ENCODE measurements at regions not wholly inside any gene's neighbourhood (a gene's known extent, or its start where the extent isn't known, plus 50 kb on each side); places are given as distances from the start of the nearest gene placed in this dataset.
"Not testable (repeated sequence)": the region's sequence is repeated elsewhere in the genome, so short reads cannot be mapped to it uniquely, and the experiment has no call there.

DNA sequence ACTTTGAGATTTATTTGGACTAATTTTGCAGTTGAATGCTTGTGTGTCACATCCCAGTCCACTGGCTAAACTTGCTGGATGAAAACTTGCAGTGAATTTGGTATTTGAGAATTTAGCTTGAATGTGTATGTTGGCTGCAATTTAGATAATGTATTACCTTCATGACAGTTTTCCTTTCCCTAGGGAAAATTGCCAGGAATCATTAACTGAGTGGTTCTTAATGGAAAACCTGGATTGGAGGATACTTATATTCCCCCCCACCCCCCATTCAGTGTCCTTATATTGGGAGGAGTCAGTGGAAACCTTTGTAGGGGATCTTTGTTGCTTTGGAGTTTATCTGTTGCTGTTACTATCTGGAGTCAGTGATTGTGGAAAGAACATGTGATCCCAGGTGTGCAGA, 67.6 kb downstream of the KPNA2 start:
- H3K27me3 Mint-ChIP-seq = no peaks in the 10 kb centered on the region
- H3K36me3 Mint-ChIP-seq = peaks cover 1 to 20% of the 10 kb centered on the region in 2 donors
- POLR2A ChIA-PET (ENCODE audit: partially characterized antibody) = no interaction called here
- H3K4me3 Mint-ChIP-seq = peak overlapping the region; percentile 94 to 98 (median 96)
- Histone ChIP-seq H3K27me3 (ENCODE audit: insufficient read depth, low read length) (no peaks in the 10 kb centered on the region), H3K27ac (ENCODE audit: low read depth, low read length) (no peak overlapping the region), H3K36me3 (ENCODE audit: insufficient read depth, low read length) (no peaks in the 10 kb centered on the region), H3K4me3 (ENCODE audit: low read length in 2 of 2) (peak overlapping the region in 1 of 2 donors; percentile 48), H3K9me3 (ENCODE audit: control insufficient read depth in 1 of 2, low read length in 2 of 2) (no peaks in the 10 kb centered on the region), H3K4me1 (ENCODE audit: insufficient read depth, low read length) (peaks cover 32% of the 10 kb centered on the region)
- H3K4me1 Mint-ChIP-seq = peaks cover 36 to 66% (median 51%) of the 10 kb centered on the region in 4 donors
- no peak for DNase-seq
- CTCF ChIA-PET (ENCODE audit: partially characterized antibody) = no interaction called here
- peaks cover 0 to 2% (median 0%) of the 10 kb centered on the region in 8 donors for H3K9me3 Mint-ChIP-seq
- intact Hi-C loops (cut with micrococcal nuclease) = loop anchor here (2.0 to 5.0 kb wide), 2 partner anchors 46 to 99 kb away; no protein-coding TSS in a partner anchor
- peak overlapping the region in 6 of 7 donors; percentile 41 to 96 (median 82) for H3K27ac Mint-ChIP-seq

DNA sequence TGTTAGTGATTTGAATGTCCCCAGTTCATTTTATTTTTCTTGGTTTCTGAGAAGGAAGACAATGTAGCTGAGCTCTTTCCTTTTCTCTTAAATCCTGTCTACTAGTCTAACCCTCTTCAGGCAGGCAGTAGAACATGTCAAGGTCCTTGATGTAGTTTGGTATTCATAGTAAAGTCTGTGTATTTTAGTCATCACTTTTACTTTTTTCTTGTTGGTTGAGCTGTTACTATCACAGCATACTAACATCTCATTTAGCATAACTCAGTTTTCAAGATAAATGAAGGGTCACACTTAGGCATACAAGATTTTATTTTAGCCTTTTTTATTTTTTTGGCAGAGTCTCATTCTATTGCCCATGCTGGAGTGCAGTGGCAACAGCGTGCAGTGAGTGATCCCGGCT, 70.5 kb downstream of the KPNA2 start:
- Histone ChIP-seq H3K4me1 (ENCODE audit: insufficient read depth, low read length) (peaks cover 29% of the 10 kb centered on the region), H3K27me3 (ENCODE audit: insufficient read depth, low read length) (no peaks in the 10 kb centered on the region), H3K36me3 (ENCODE audit: insufficient read depth, low read length) (no peaks in the 10 kb centered on the region), H3K27ac (ENCODE audit: low read depth, low read length) (no peak overlapping the region), H3K9me3 (ENCODE audit: control insufficient read depth in 1 of 2, low read length in 2 of 2) (no peaks in the 10 kb centered on the region), H3K4me3 (ENCODE audit: low read length in 2 of 2) (no peak overlapping the region)
- no peak for DNase-seq
- H3K4me1 Mint-ChIP-seq = peaks cover 39 to 58% (median 49%) of the 10 kb centered on the region in 4 donors
- ChIA-PET CTCF (ENCODE audit: partially characterized antibody) (interaction anchor here (0.6 kb wide), 1 partner anchor 150 kb away, joined by 3 read pairs; no protein-coding TSS in a partner anchor), POLR2A (ENCODE audit: partially characterized antibody) (no interaction called here)
- intact Hi-C loops (cut with micrococcal nuclease) = no loop called here
- H3K27ac Mint-ChIP-seq = peak overlapping the region in 4 of 7 donors; percentile 14 to 49 (median 44)
- peak overlapping the region in 4 of 8 donors; percentile 2 to 53 (median 8) for H3K4me3 Mint-ChIP-seq
- peaks cover 9 to 21% of the 10 kb centered on the region in 2 donors for H3K36me3 Mint-ChIP-seq
- no peaks in the 10 kb centered on the region for H3K9me3 Mint-ChIP-seq
- H3K27me3 Mint-ChIP-seq = no peaks in the 10 kb centered on the region

DNA sequence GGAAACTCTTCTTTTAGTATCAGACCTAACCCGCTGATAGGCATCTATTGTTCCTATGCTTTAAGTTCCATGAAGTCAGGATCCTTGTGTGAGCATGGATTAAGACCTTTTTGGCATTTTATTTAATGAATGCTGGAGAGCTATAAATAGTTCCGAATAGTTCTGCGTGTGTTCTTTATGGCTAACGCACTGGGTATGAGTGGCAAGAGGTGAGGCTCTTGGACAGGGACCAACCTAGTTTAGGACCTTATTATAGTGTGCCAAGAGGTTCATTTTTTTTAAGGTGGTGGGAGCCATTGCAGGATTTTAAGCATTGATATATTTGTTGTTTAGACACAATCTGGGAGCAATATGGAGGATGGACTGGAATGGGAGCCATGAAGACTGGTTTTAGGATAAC, 71.8 kb downstream of the KPNA2 start:
- Mint-ChIP-seq H3K4me1 (peaks cover 37 to 56% (median 44%) of the 10 kb centered on the region in 4 donors), H3K4me3 (peak overlapping the region in 1 of 8 donors; percentile 21), H3K9me3 (no peaks in the 10 kb centered on the region), H3K27me3 (no peaks in the 10 kb centered on the region), H3K36me3 (peaks cover 9 to 16% of the 10 kb centered on the region in 2 donors), H3K27ac (peak overlapping the region in 1 of 7 donors; percentile 54)
- H3K4me3 ChIP-seq (ENCODE audit: low read length in 2 of 2) = no peak overlapping the region
- no peak for DNase-seq
- ChIA-PET CTCF (ENCODE audit: partially characterized antibody) (no interaction called here), POLR2A (ENCODE audit: partially characterized antibody) (no interaction called here)
- no peaks in the 10 kb centered on the region for H3K27me3 ChIP-seq (ENCODE audit: insufficient read depth, low read length)
- H3K36me3 ChIP-seq (ENCODE audit: insufficient read depth, low read length) = no peaks in the 10 kb centered on the region
- peaks cover 27% of the 10 kb centered on the region for H3K4me1 ChIP-seq (ENCODE audit: insufficient read depth, low read length)
- intact Hi-C loops (cut with micrococcal nuclease) = no loop called here
- H3K27ac ChIP-seq (ENCODE audit: low read depth, low read length) = no peak overlapping the region
- no peaks in the 10 kb centered on the region for H3K9me3 ChIP-seq (ENCODE audit: control insufficient read depth in 1 of 2, low read length in 2 of 2)

DNA sequence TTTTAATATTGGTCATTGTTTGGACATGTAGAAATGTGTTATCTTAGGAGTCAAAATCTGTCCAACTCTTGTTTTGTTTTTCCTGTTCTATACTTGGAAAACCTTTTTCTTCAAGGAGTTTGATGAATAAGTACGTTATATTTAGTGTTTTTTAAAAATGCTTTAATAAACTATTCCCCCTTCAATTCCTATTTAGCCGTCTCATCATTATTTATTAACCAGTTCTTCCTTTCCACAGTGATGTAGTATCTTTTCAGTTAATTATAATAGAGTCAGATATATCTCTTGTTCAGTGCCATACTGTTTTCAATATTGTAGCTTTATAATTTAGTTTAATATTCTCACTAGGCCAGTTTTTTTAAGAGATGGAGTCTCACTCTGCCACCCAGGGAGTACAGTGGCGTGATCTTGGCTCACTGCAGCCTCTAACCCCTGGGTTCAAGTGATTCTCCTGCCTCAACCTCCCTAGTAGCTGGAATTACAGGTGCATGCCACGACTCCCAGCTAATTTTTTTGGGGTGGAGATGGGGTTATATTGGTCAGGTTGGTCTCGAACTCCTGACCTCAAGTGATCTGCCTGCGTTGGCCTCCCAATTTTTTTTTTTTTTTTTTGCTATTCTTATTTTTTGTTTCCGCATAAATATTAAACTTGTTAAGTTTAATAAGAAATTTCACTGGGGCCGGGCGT, 72.9 kb downstream of the KPNA2 start:
- H3K36me3 Mint-ChIP-seq = peaks cover 9 to 15% of the 10 kb centered on the region in 2 donors
- CTCF ChIA-PET (ENCODE audit: partially characterized antibody) = no interaction called here
- no peak overlapping the region for H3K27ac ChIP-seq (ENCODE audit: low read depth, low read length)
- no peak overlapping the region for H3K27ac Mint-ChIP-seq
- DNase-seq = no peak
- no peaks in the 10 kb centered on the region for H3K9me3 ChIP-seq (ENCODE audit: control insufficient read depth in 1 of 2, low read length in 2 of 2)
- no peak overlapping the region for H3K4me3 Mint-ChIP-seq
- POLR2A ChIA-PET (ENCODE audit: partially characterized antibody) = interaction anchor here (0.6 kb wide), 1 partner anchor 84 kb away, joined by 3 read pairs; no protein-coding TSS in a partner anchor
- H3K4me1 Mint-ChIP-seq = peaks cover 29 to 45% (median 34%) of the 10 kb centered on the region in 4 donors
- peaks cover 16% of the 10 kb centered on the region for H3K4me1 ChIP-seq (ENCODE audit: insufficient read depth, low read length)
- H3K27me3 Mint-ChIP-seq = no peaks in the 10 kb centered on the region
- H3K27me3 ChIP-seq (ENCODE audit: insufficient read depth, low read length) = no peaks in the 10 kb centered on the region
- no peaks in the 10 kb centered on the region for H3K9me3 Mint-ChIP-seq
- no peak overlapping the region for H3K4me3 ChIP-seq (ENCODE audit: low read length in 2 of 2)
- H3K36me3 ChIP-seq (ENCODE audit: insufficient read depth, low read length) = no peaks in the 10 kb centered on the region
- intact Hi-C loops (cut with micrococcal nuclease) = no loop called here

DNA sequence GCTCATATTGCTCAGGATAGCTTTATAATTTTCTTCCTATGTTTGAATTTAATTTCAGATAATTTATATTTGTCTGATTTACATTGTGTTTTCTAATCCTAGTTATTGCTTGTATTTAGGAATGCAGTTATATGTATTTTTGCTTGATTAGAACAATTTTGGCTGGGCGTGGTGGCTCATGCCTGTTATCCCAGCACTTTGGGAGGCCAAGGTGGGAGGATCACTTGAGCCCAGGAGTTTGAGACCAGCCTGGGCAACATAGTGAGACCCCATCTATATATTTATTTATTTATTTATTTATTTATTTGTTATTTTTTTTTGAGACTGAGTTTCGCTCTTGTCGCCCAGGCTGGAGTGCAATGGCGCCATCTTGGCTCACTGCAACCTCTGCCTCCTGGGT, 73.9 kb downstream of the KPNA2 start:
- H3K27me3 ChIP-seq (ENCODE audit: insufficient read depth, low read length); H3K4me3 ChIP-seq (ENCODE audit: low read length in 2 of 2); H3K4me3 Mint-ChIP-seq; H3K27ac ChIP-seq (ENCODE audit: low read depth, low read length); DNase-seq; POLR2A ChIA-PET (ENCODE audit: partially characterized antibody); H3K36me3 ChIP-seq (ENCODE audit: insufficient read depth, low read length); H3K9me3 ChIP-seq (ENCODE audit: control insufficient read depth in 1 of 2, low read length in 2 of 2); H3K9me3 Mint-ChIP-seq; intact Hi-C loops (cut with micrococcal nuclease); H3K27me3 Mint-ChIP-seq: not testable (repeated sequence)
- peaks cover 23 to 35% (median 26%) of the 10 kb centered on the region in 4 donors for H3K4me1 Mint-ChIP-seq
- peaks cover 13% of the 10 kb centered on the region for H3K4me1 ChIP-seq (ENCODE audit: insufficient read depth, low read length)
- peak overlapping the region in 1 of 7 donors; percentile 8 for H3K27ac Mint-ChIP-seq
- CTCF ChIA-PET (ENCODE audit: partially characterized antibody) = interaction anchor here (0.7 kb wide), 2 partner anchors 9 to 10 kb away, joined by 3 to 5 read pairs; no protein-coding TSS in a partner anchor
- peaks cover 13 to 20% of the 10 kb centered on the region in 2 donors for H3K36me3 Mint-ChIP-seq

DNA sequence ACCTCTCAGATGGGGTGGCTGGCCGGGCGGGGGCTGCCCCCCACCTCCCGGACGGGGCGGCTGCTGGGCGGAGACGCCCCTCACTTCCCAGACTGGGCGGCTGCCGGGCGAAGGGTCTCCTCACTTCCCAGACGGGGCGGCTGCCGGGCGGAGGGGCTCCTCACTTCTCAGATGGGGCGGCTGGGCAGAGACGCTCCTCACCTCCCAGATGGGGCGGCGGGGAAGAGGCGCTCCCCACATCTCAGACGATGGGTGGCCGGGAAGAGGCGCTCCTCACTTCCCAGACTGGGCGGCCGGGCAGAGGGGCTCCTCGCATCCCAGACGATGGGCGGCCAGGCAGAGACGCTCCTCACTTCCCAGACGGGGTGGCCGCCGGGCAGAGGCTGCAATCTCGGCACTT, 80.7 kb downstream of the KPNA2 start:
- H3K4me3 Mint-ChIP-seq; H3K27ac Mint-ChIP-seq; CTCF ChIA-PET (ENCODE audit: partially characterized antibody): not testable (repeated sequence)

DNA sequence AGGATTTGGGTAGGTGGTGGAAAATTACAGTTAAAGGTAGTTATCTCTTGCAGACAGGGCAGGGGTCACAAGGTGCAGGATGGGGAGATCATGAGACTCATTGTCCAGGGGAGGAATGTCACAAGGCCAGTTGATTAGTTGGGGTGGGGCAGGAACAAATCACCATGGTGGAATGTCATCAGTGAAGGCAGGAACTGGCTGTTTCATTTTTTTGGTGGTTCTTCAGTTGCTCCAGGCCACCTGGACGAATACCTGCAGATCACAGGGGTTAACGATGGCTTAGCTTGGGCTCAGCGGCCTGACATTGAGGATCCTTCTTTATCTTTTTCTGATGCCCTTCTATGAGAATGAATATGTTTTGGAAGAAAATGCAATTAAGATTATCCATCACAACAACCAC, 87.1 kb downstream of the KPNA2 start:
- Mint-ChIP-seq H3K4me1 (peaks cover 0 to 12% (median 8%) of the 10 kb centered on the region in 4 donors), H3K27me3 (no peaks in the 10 kb centered on the region), H3K36me3 (peaks cover 43 to 48% of the 10 kb centered on the region in 2 donors), H3K27ac (no peak overlapping the region), H3K9me3 (peaks cover 0 to 6% (median 3%) of the 10 kb centered on the region in 8 donors), H3K4me3 (no peak overlapping the region)
- Histone ChIP-seq H3K4me3 (ENCODE audit: low read length in 2 of 2) (no peak overlapping the region), H3K36me3 (ENCODE audit: insufficient read depth, low read length) (peaks cover 11% of the 10 kb centered on the region), H3K9me3 (ENCODE audit: control insufficient read depth in 1 of 2, low read length in 2 of 2) (no peaks in the 10 kb centered on the region), H3K4me1 (ENCODE audit: insufficient read depth, low read length) (no peaks in the 10 kb centered on the region), H3K27ac (ENCODE audit: low read depth, low read length) (no peak overlapping the region), H3K27me3 (ENCODE audit: insufficient read depth, low read length) (no peaks in the 10 kb centered on the region)
- intact Hi-C loops (cut with micrococcal nuclease) = no loop called here
- DNase-seq = no peak
- POLR2A ChIA-PET (ENCODE audit: partially characterized antibody) = no interaction called here
- CTCF ChIA-PET (ENCODE audit: partially characterized antibody) = no interaction called here

More for the DNA sequence above, 80.7 kb downstream of the KPNA2 start:
- H3K9me3 ChIP-seq (ENCODE audit: control insufficient read depth in 1 of 2, low read length in 2 of 2); intact Hi-C loops (cut with micrococcal nuclease); H3K27me3 ChIP-seq (ENCODE audit: insufficient read depth, low read length); H3K4me3 ChIP-seq (ENCODE audit: low read length in 2 of 2); H3K27ac ChIP-seq (ENCODE audit: low read depth, low read length); POLR2A ChIA-PET (ENCODE audit: partially characterized antibody); H3K4me1 Mint-ChIP-seq; H3K4me1 ChIP-seq (ENCODE audit: insufficient read depth, low read length); H3K36me3 ChIP-seq (ENCODE audit: insufficient read depth, low read length); H3K9me3 Mint-ChIP-seq; DNase-seq; H3K27me3 Mint-ChIP-seq: not testable (repeated sequence)
- peaks cover 31 to 39% of the 10 kb centered on the region in 2 donors for H3K36me3 Mint-ChIP-seq

Measured in CD4-positive, alpha-beta memory T cell (primary cell).